Lower leg skin (tissue), 4 donors: ENCODE measurements at regions not wholly inside any gene's neighbourhood (a gene's known extent, or its start where the extent isn't known, plus 50 kb on each side); places are given as distances from the start of the nearest gene placed in this dataset.
"Not testable (repeated sequence)": the region's sequence is repeated elsewhere in the genome, so short reads cannot be mapped to it uniquely, and the experiment has no call there.

Experiments
- DNase-seq, 2 donors: peaks; one replicate each; pipeline ENCODE4 v3.0.0-alpha.2; 2019; ENCODE audit warnings: low spot score in 2 of 2
- H3K4me3 ChIP-seq: fragments of 200-600 bp; sonication (generic); 2 replicates; pipeline ENCODE4 v1.5.1; 2017; ENCODE audit warnings: mild to moderate bottlenecking, low read depth; ENCODE audit not compliant: poor library complexity, severe bottlenecking
- POLR2A ChIP-seq, 2 donors: fragments of 450-650 bp; IDR thresholded peaks; one replicate each; pipeline ENCODE4 v1.6.1; 2016 to 2017; ENCODE audit warnings: antibody characterized with exemption in 2 of 2, mild to moderate bottlenecking in 1 of 2, moderate library complexity in 1 of 2
- WGBS, 2 donors: methylation state at CpG; one replicate each; pipeline ENCODE4 v1.1.5; 2018; 5-methylcytosine and 5-hydroxymethylcytosine counted together
- intact Hi-C: fragments of 100-400 bp; cut with DNase I; formaldehyde crosslinking; loops from one replicate; pipeline ENCODE4 v1.15.0; 2023; ENCODE audit warnings: low total_unique reads
- TF ChIP-seq, protein P1 (sequence below), 3 donors: fragments of 450-650 bp; IDR thresholded peaks; one replicate each; pipeline ENCODE4 v1.5.1; 2016; ENCODE audit warnings: antibody characterized with exemption in 3 of 3, mild to moderate bottlenecking in 3 of 3, moderate library complexity in 2 of 3

DNA sequence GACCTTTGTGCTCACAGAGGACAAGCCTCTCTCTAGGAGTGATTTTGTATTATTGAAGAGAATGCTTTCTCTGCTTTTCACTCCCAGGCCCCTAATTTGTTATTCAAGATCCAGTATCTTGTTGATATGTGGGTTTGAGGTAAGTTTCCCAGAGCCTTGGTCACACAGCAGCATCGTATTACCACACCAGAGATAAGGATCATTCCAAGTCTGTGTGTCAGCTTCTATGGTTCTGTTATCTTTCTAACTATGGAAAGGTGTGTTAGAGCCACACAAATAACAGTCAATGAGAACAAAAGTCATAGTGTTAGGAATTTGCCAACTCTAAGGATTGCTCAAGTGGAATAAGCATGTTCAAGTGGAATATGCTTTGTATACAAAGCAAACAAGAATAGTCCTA is 1208.3 kb downstream of the GATA3 start:
- intact Hi-C loops: no loop called here
- 20 to 45% methylated on average over 1 of the region's 1 CpG for WGBS, 2 donors
- DNase-seq: no peak
- TF ChIP-seq POLR2A (IDR thresholded peaks at IDR 0.05): no peak
- TF ChIP-seq, protein P1, sequence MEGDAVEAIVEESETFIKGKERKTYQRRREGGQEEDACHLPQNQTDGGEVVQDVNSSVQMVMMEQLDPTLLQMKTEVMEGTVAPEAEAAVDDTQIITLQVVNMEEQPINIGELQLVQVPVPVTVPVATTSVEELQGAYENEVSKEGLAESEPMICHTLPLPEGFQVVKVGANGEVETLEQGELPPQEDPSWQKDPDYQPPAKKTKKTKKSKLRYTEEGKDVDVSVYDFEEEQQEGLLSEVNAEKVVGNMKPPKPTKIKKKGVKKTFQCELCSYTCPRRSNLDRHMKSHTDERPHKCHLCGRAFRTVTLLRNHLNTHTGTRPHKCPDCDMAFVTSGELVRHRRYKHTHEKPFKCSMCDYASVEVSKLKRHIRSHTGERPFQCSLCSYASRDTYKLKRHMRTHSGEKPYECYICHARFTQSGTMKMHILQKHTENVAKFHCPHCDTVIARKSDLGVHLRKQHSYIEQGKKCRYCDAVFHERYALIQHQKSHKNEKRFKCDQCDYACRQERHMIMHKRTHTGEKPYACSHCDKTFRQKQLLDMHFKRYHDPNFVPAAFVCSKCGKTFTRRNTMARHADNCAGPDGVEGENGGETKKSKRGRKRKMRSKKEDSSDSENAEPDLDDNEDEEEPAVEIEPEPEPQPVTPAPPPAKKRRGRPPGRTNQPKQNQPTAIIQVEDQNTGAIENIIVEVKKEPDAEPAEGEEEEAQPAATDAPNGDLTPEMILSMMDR (IDR thresholded peaks at IDR 0.05): no peak
- H3K4me3 ChIP-seq: no peak overlapping the region

- intact Hi-C loops: no loop called here
- H3K4me3 ChIP-seq: no peak overlapping the region
- no peak for TF ChIP-seq POLR2A (IDR thresholded peaks at IDR 0.05)
- TF ChIP-seq, protein P1 (IDR thresholded peaks at IDR 0.05): no peak
- no peak for DNase-seq
- 47 to 59% methylated on average over 5 of the region's 5 CpGs for WGBS, 2 donors
Measured at GRCh38 chr10:9268176-9268575, 1213.7 kb downstream of the GATA3 start.

DNA sequence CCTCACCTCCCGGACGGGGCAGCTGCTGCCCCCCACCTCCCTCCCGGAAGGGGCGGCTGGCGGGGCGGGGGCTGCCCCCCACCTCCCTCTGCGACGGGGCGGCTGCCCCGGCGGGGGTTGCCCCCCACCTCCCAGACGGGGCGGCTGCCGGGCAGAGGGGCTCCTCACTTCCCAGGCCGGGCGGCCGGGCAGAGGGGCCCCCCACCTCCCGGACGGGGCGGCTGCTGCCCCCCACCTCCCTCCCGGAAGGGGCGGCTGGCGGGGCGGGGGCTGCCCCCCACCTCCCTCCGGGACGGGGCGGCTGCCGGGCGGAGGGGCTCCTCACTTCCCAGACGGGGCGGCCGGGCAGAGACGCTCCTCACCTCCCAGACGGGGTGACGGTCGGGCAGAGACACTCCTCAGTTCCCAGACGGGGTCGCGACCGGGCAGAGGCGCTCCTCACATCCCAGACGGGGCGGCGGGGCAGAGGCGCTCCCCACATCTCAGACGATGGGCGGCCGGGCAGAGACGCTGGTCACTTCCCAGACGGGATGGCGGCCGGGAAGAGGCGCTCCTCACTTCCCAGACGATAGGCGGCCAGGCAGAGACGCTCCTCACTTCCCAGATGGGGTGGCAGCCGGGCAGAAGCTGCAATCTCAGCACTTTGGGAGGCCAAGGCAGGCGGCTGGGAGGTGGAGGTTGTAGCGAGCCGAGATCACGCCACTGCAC is 1218.8 kb downstream of the GATA3 start:
- H3K4me3 ChIP-seq, DNase-seq, intact Hi-C loops: not testable (repeated sequence)
- WGBS, 2 donors: 95 to 96% methylated on average over 36 to 39 of the region's 61 CpGs

DNA sequence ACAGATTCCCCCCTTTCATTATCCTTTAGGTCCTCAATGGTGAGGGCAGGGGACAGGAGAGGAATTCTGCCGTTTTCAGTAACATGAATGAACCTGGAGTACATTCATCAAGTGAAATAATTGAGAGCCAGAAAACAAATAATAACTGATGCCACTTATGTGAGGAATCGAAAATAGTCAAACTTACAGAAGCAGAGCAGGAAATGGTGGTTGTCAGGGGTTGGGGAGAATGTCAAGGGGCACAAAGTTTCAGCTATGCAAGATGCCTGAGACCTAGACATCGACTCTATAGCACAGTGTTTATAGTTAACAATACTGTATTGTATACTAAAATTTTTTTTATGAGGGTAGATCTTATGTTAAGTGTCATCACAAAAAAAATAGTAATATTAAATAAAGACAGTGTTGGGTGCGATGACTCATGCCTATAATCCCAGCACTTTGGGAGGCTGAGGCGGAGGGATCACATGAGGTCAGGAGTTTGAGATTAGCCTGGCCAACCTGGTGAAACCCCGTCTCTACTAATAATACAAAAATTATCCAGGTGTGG is 1219.8 kb downstream of the GATA3 start:
- TF ChIP-seq, protein P1 (IDR thresholded peaks at IDR 0.05): no peak
- no peak for TF ChIP-seq POLR2A (IDR thresholded peaks at IDR 0.05)
- no peak overlapping the region for H3K4me3 ChIP-seq
- WGBS, 2 donors: 74 to 79% methylated on average over 6 of the region's 6 CpGs
- no peak for DNase-seq
- intact Hi-C loops: no loop called here

GRCh38 chr10:9275861-9276260 is 1221.4 kb downstream of the GATA3 start:
- WGBS, 2 donors: 66 to 85% methylated on average over 2 of the region's 2 CpGs
- no peak for DNase-seq
- no peak for TF ChIP-seq POLR2A (IDR thresholded peaks at IDR 0.05)
- TF ChIP-seq, protein P1 (IDR thresholded peaks at IDR 0.05): no peak
- intact Hi-C loops: no loop called here
- H3K4me3 ChIP-seq: no peak overlapping the region

DNA sequence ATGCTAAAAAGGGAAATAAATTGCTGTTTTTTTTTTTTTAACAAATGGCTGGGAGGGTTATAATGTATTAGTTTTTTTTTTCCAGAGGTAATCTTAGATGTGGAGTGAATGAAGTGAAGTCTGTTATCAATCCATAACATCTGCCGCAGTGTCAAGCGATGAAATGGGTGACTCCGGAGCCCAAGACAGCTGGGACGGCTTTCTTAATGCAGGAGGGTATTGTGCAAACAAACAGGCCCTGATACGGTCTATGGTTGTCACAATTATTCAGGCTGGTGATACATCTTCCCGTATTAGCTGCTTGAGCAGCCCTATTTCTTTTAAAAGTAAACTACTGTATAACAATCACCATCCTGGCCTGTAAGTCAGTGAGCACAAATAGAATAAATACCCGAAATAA is 1231.2 kb downstream of the GATA3 start:
- 76 to 77% methylated on average over 7 of the region's 7 CpGs for WGBS, 2 donors
- no peak for DNase-seq
- no peak overlapping the region for H3K4me3 ChIP-seq
- intact Hi-C loops: no loop called here
- no peak for TF ChIP-seq POLR2A (IDR thresholded peaks at IDR 0.05)

GRCh38 chr10:9289811-9290210 is 1235.3 kb downstream of the GATA3 start:
- intact Hi-C loops: no loop called here
- 91 to 95% methylated on average over 1 of the region's 1 CpG for WGBS, 2 donors
- no peak overlapping the region for H3K4me3 ChIP-seq
- TF ChIP-seq, protein P1 (IDR thresholded peaks at IDR 0.05): no peak
- TF ChIP-seq POLR2A (IDR thresholded peaks at IDR 0.05): no peak
- DNase-seq: no peak
